SK-N-SH (cell line): ENCODE measurements at regions not wholly inside any gene's neighbourhood (a gene's known extent, or its start where the extent isn't known, plus 50 kb on each side); places are given as distances from the start of the nearest gene placed in this dataset.

Experiments used
- CTCF ChIA-PET: fragments of 300-600, 350-600 bp; formaldehyde crosslinking; extraction: SDS; loops from one replicate; lab custom pipeline; 2021; lab: Yijun Ruan, JAX
- POLR2A ChIA-PET: fragments of 350-600 bp; sonication (Branson Sonifier 250); formaldehyde crosslinking; extraction: SDS; loops from one replicate; lab custom pipeline; 2020; ENCODE audit warnings: antibody characterized with exemption, inconsistent platforms; lab: Yijun Ruan, JAX
- DNase-seq: peaks from one replicate; pipeline ENCODE4 v3.0.0; 2012
- H2AFZ ChIP-seq: fragments of 200-600 bp; sonication (generic); 2 replicates; pipeline ENCODE4 v1.8.1; 2016; ENCODE audit warnings: antibody characterized with exemption, mild to moderate bottlenecking, low read depth
- H3F3A ChIP-seq: fragments of 200-600 bp; sonication (generic); replicated peaks from 2 replicates; pipeline ENCODE3; 2016; ENCODE audit warnings: antibody characterized with exemption, mild to moderate bottlenecking; ENCODE audit not compliant: insufficient read depth
- H3K27ac ChIP-seq, 2 experiments: fragments of 200-500 bp in 1 of 2; fragments of 200-600 bp in 1 of 2; sonication (Bioruptor generic) in 1 of 2; sonication (generic), shearing (Covaris generic) in 1 of 2; 2 replicates each; pipeline versions ENCODE4 v1.5.1 to v1.6.1; 2014 to 2016; ENCODE audit warnings: low read depth in 2 of 2, inconsistent platforms in 1 of 2, low read length in 1 of 2, mild to moderate bottlenecking in 1 of 2, mixed read lengths in 1 of 2
- H3K27me3 ChIP-seq: fragments of 200-600 bp; sonication (generic), shearing (Covaris generic); 2 replicates; pipeline ENCODE4 v1.6.1; 2016; ENCODE audit warnings: mixed run types; ENCODE audit not compliant: insufficient read depth
- H3K36me3 ChIP-seq, 2 experiments: fragments of 200-500 bp in 1 of 2; fragments of 200-600 bp in 1 of 2; sonication (Bioruptor generic) in 1 of 2; sonication (generic) in 1 of 2; replicated peaks in 1 of 2; 2 replicates each; pipeline versions ENCODE3 to v1.5.1; 2014 to 2016; ENCODE audit warnings: low read length in 1 of 2, mild to moderate bottlenecking in 1 of 2; ENCODE audit not compliant: insufficient read depth in 2 of 2, control insufficient read depth in 1 of 2
- H3K4me1 ChIP-seq, 2 experiments: fragments of 200-500 bp in 1 of 2; fragments of 200-600 bp in 1 of 2; sonication (Bioruptor generic) in 1 of 2; sonication (generic), shearing (Covaris generic) in 1 of 2; 2 replicates each; pipeline versions ENCODE4 v1.5.1 to v1.6.1; 2014 to 2016; ENCODE audit warnings: low read depth in 1 of 2, low read length in 1 of 2, mixed run types in 1 of 2; ENCODE audit not compliant: insufficient read depth in 2 of 2, control insufficient read depth in 1 of 2
- H3K4me2 ChIP-seq: fragments of 200-600 bp; sonication (generic), shearing (Covaris generic); 2 replicates; pipeline ENCODE4 v1.6.1; 2017; ENCODE audit warnings: mixed run types
- H3K4me3 ChIP-seq, 2 experiments: fragments of 200-500 bp in 1 of 2; fragments of 200-600 bp in 1 of 2; sonication (Bioruptor generic) in 1 of 2; sonication (generic), shearing (Covaris generic) in 1 of 2; 2 replicates each; pipeline versions ENCODE4 v1.5.1 to v1.8.1; 2014 to 2016; ENCODE audit warnings: low read depth in 2 of 2, inconsistent platforms in 1 of 2, low read length in 1 of 2, mild to moderate bottlenecking in 1 of 2, mixed read lengths in 1 of 2, moderate library complexity in 1 of 2
- H3K79me2 ChIP-seq: fragments of 200-600 bp; sonication (generic); 2 replicates; pipeline ENCODE4 v1.8.1; 2017; ENCODE audit warnings: mild to moderate bottlenecking; ENCODE audit not compliant: insufficient read depth
- H3K9ac ChIP-seq: fragments of 200-600 bp; sonication (generic); 2 replicates; pipeline ENCODE4 v1.6.1; 2017; ENCODE audit warnings: mixed run types
- H3K9me2 ChIP-seq: fragments of 200-600 bp; sonication (generic); 2 replicates; pipeline ENCODE4 v1.6.1; 2017; ENCODE audit warnings: mixed run types
- H3K9me3 ChIP-seq: fragments of 200-600 bp; sonication (generic); 2 replicates; pipeline ENCODE4 v1.6.1; 2017; ENCODE audit warnings: mixed run types, mild to moderate bottlenecking, moderate library complexity
- H4K20me1 ChIP-seq: fragments of 200-600 bp; sonication (generic); 2 replicates; pipeline ENCODE4 v1.6.1; 2017; ENCODE audit warnings: mild to moderate bottlenecking, mixed run types; ENCODE audit not compliant: insufficient read depth
- CHD2 ChIP-seq: fragments of 150-350 bp; IDR thresholded peaks from 2 replicates; pipeline ENCODE4 v1.6.1; 2018; ENCODE audit warnings: low read length; ENCODE audit not compliant: partially characterized antibody
- EP300 ChIP-seq, 2 experiments: IDR thresholded peaks; 2 replicates each; pipeline versions ENCODE4 v1.4.0 to v1.6.1; 2012; ENCODE audit warnings: borderline replicate concordance in 1 of 2, low read depth in 1 of 2, low read length in 1 of 2
- FOXM1 ChIP-seq: IDR thresholded peaks from 2 replicates; pipeline ENCODE4 v1.4.0; 2012; ENCODE audit warnings: low read depth, mild to moderate bottlenecking
- MAX ChIP-seq: IDR thresholded peaks from 2 replicates; pipeline ENCODE4 v1.4.0; 2012; ENCODE audit warnings: low read depth
- MEF2A ChIP-seq: IDR thresholded peaks from 2 replicates; pipeline ENCODE4 v1.4.0; 2012; ENCODE audit warnings: low read depth, borderline replicate concordance
- PBX3 ChIP-seq: IDR thresholded peaks from 2 replicates; pipeline ENCODE4; 2012
- RCOR1 ChIP-seq: fragments of 150-350 bp; IDR thresholded peaks from 2 replicates; pipeline ENCODE4 v1.6.1; 2017; ENCODE audit warnings: antibody characterized with exemption, low read length
- RFX5 ChIP-seq: IDR thresholded peaks from 2 replicates; pipeline ENCODE4 v1.6.1; 2012; ENCODE audit warnings: mild to moderate bottlenecking, improper control_type of control experiment, low read length
- SIN3A ChIP-seq: IDR thresholded peaks from 2 replicates; pipeline ENCODE4 v1.6.1; 2012; ENCODE audit warnings: low read depth, mild to moderate bottlenecking, low read length, moderate library complexity, borderline replicate concordance
- TAF1 ChIP-seq: IDR thresholded peaks from 2 replicates; pipeline ENCODE4 v1.6.1; 2012; ENCODE audit warnings: low read depth, mild to moderate bottlenecking, low read length, moderate library complexity, borderline replicate concordance
- TCF12 ChIP-seq: IDR thresholded peaks from 2 replicates; pipeline ENCODE4 v1.4.0; 2012
- TEAD4 ChIP-seq: IDR thresholded peaks from 2 replicates; pipeline ENCODE4 v1.4.0; 2012; ENCODE audit warnings: mild to moderate bottlenecking, borderline replicate concordance; ENCODE audit not compliant: insufficient read depth
- USF1 ChIP-seq: IDR thresholded peaks from 2 replicates; pipeline ENCODE4 v1.4.0; 2012; ENCODE audit warnings: low read depth, borderline replicate concordance
- USF2 ChIP-seq: fragments of 150-350 bp; IDR thresholded peaks from 2 replicates; pipeline ENCODE4 v1.6.1; 2017; ENCODE audit warnings: antibody characterized with exemption, low read length, low read depth, borderline replicate concordance
- WGBS: methylation state at CpG from one replicate; pipeline ENCODE4 v1.1.6; 2017; ENCODE audit warnings: low lambda C conversion rate; 5-methylcytosine and 5-hydroxymethylcytosine counted together

GRCh38 chr13:33743438-33744368 is 74.2 kb upstream of the RFC3 start:
- TF ChIP-seq PBX3 (no peak), MEF2A (no peak), MAX (no peak), CHD2 (no peak), TAF1 (no peak), USF1 (no peak), RFX5 (no peak), EP300 (IDR thresholded peaks at IDR 0.05; ENCODE audit: borderline replicate concordance in 1 of 2, low read depth in 1 of 2, low read length in 1 of 2) (no peak), USF2 (no peak), TCF12 (no peak), SIN3A (no peak), FOXM1 (no peak), TEAD4 (no peak), RCOR1 (no peak)
- CTCF ChIA-PET, result interaction anchor here (0.9 kb wide), 1 partner anchor 20 kb away, joined by 4 read pairs; no protein-coding TSS in a partner anchor
- Histone ChIP-seq H3K4me3 (no peak overlapping the region), H3K79me2 (no peaks in the 10 kb centered on the region), H3K27me3 (no peaks in the 10 kb centered on the region), H3K9me3 (no peaks in the 10 kb centered on the region), H3K4me2 (no peak overlapping the region), H4K20me1 (no peaks in the 10 kb centered on the region), H3K4me1 (peaks cover 0 to 5% of the 10 kb centered on the region in 2 experiments; a peak in 1 of 4 replicates), H3K27ac (no peak overlapping the region), H3K9ac (no peak overlapping the region), H3F3A (no peaks in the 10 kb centered on the region), H2AFZ (no peak overlapping the region), H3K36me3 (no peaks in the 10 kb centered on the region), H3K9me2 (no peaks in the 10 kb centered on the region)
- WGBS, result 80% methylated on average over 6 of the region's 6 CpGs
- POLR2A ChIA-PET, result no interaction called here
- no peak for DNase-seq
